ENCODE measurements at regions not wholly inside any gene's neighbourhood (a gene's known extent, or its start where the extent isn't known, plus 50 kb on each side); places are given as distances from the start of the nearest gene placed in this dataset.

- Histone ChIP-seq H3K4me3 (no peak overlapping the region), H3K4me1 (replicated peaks in 1 of 2) (no peaks in the 10 kb centered on the region), H3K27ac (no peak overlapping the region), H3K9me3 (replicated peaks in 1 of 3) (no peaks in the 10 kb centered on the region), H3K36me3 (replicated peaks in 1 of 2) (no peaks in the 10 kb centered on the region), H3K27me3 (no peaks in the 10 kb centered on the region)
- intact Hi-C loops (cut with DNase I), result no loop called here
- 85 to 93% (median 89%) methylated on average over 2 of the region's 2 CpGs for WGBS, 4 donors
- no peak for DNase-seq
- TF ChIP-seq POLR2A (IDR thresholded peaks at IDR 0.05) (no peak), CTCF (IDR thresholded peaks at IDR 0.05) (no peak)
Measured at GRCh38 chr1:98196012-98196411, 275.2 kb upstream of the DPYD start.

GRCh38 chr1:98188774-98189173, 267.9 kb upstream of the DPYD start:
- no peaks in the 10 kb centered on the region for H3K36me3 ChIP-seq (replicated peaks in 1 of 2)
- no peak overlapping the region for H3K4me3 ChIP-seq
- H3K27ac ChIP-seq, result no peak overlapping the region
- no peaks in the 10 kb centered on the region for H3K4me1 ChIP-seq (replicated peaks in 1 of 2)
- H3K27me3 ChIP-seq, result no peaks in the 10 kb centered on the region
- no peaks in the 10 kb centered on the region for H3K9me3 ChIP-seq (replicated peaks in 1 of 3)
- intact Hi-C loops (cut with DNase I), result no loop called here
- TF ChIP-seq POLR2A (IDR thresholded peaks at IDR 0.05) (no peak), CTCF (IDR thresholded peaks at IDR 0.05) (no peak)
- WGBS, 4 donors, result 59 to 79% (median 67%) methylated on average over 1 of the region's 1 CpG
- no peak for DNase-seq

GRCh38 chr1:98184856-98185255, 264.0 kb upstream of the DPYD start:
- Histone ChIP-seq H3K36me3 (replicated peaks in 1 of 2) (no peaks in the 10 kb centered on the region), H3K4me3 (no peak overlapping the region), H3K9me3 (replicated peaks in 1 of 3) (no peaks in the 10 kb centered on the region), H3K4me1 (replicated peaks in 1 of 2) (no peaks in the 10 kb centered on the region), H3K27me3 (no peaks in the 10 kb centered on the region), H3K27ac (no peak overlapping the region)
- intact Hi-C loops (cut with DNase I), result no loop called here
- TF ChIP-seq CTCF (IDR thresholded peaks at IDR 0.05) (no peak), POLR2A (IDR thresholded peaks at IDR 0.05) (no peak)
- 70 to 80% (median 72%) methylated on average over 2 of the region's 2 CpGs for WGBS, 4 donors
- DNase-seq, result no peak

- H3K36me3 ChIP-seq (replicated peaks in 1 of 2), result no peaks in the 10 kb centered on the region
- WGBS, 4 donors, result 65 to 77% (median 65%) methylated on average over 1 of the region's 1 CpG
- H3K4me1 ChIP-seq (replicated peaks in 1 of 2), result no peaks in the 10 kb centered on the region
- H3K27ac ChIP-seq, result no peak overlapping the region
- H3K9me3 ChIP-seq (replicated peaks in 1 of 3), result no peaks in the 10 kb centered on the region
- H3K4me3 ChIP-seq, result no peak overlapping the region
- H3K27me3 ChIP-seq, result no peaks in the 10 kb centered on the region
- TF ChIP-seq POLR2A (IDR thresholded peaks at IDR 0.05), result no peak
- TF ChIP-seq CTCF (IDR thresholded peaks at IDR 0.05), result no peak
- DNase-seq, result no peak
- intact Hi-C loops (cut with DNase I), result no loop called here
Measured at GRCh38 chr1:98181036-98181764, 260.4 kb upstream of the DPYD start.

Measured in adrenal gland (tissue), 9 donors.